ENCODE measurements at regions not wholly inside any gene's neighbourhood (a gene's known extent, or its start where the extent isn't known, plus 50 kb on each side); places are given as distances from the start of the nearest gene placed in this dataset.

DNA sequence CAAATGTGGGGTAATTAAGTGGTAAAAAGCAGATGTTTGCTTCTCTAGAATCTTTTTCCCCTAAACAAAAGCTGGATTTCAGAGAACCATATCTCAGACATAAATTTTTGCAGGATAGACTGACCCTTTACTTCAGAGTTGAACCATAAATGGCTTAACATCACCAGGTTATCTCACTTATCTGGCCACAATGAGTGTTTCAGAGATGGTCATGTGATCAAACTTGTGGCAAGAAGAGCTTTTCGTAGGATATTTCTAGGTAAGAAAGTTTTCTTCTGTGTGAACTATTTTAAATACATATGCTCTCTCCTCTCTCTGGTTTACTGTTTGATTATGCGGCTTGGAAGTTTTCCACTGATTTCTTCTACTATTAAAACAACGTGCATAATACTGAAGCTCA is 270.2 kb upstream of the TFAP2D start:
- 88 to 89% methylated on average over 3 of the region's 3 CpGs for WGBS, 2 donors
- Histone ChIP-seq H3K4me1 (no peaks in the 10 kb centered on the region), H3K9me3 (no peaks in the 10 kb centered on the region), H3K36me3 (no peaks in the 10 kb centered on the region), H3K27ac (no peak overlapping the region), H3K4me3 (no peak overlapping the region), H3K27me3 (no peaks in the 10 kb centered on the region)
- TF ChIP-seq EP300 (IDR thresholded peaks at IDR 0.05) = no peak
- DNase-seq = no peak
- intact Hi-C loops (cut with DNase I) = no loop called here

DNA sequence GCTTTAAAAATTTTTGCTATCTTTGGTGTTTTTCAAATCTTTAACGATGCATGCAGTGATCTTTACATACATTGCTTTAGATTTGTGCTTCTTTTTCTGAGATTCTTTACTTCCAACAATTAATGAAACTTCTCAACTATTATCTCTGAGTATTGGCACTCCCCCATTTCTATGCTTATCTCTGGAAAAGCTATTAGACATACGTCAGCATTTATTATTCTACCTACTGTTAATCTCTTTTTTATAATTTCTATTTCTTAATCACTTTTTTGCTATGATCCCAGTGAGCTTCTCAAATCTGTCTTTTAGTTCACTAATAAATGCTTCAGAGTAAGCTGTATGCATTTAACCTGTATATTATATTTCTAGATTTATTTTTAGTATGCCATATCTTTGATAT is 264.2 kb upstream of the TFAP2D start:
- H3K27ac ChIP-seq = no peak overlapping the region
- no peak overlapping the region for H3K4me3 ChIP-seq
- WGBS, 2 donors = 37 to 82% methylated on average over 2 of the region's 2 CpGs
- no peaks in the 10 kb centered on the region for H3K36me3 ChIP-seq
- TF ChIP-seq POLR2AphosphoS5 (IDR thresholded peaks at IDR 0.05) = no peak
- no peak for TF ChIP-seq POLR2A (IDR thresholded peaks at IDR 0.05)
- TF ChIP-seq CTCF (IDR thresholded peaks at IDR 0.05) = no peak
- no peak for TF ChIP-seq EP300 (IDR thresholded peaks at IDR 0.05)
- H3K27me3 ChIP-seq = no peaks in the 10 kb centered on the region
- intact Hi-C loops (cut with DNase I) = no loop called here
- H3K4me1 ChIP-seq = no peaks in the 10 kb centered on the region
- H3K9me3 ChIP-seq = no peaks in the 10 kb centered on the region
- no peak for DNase-seq

DNA sequence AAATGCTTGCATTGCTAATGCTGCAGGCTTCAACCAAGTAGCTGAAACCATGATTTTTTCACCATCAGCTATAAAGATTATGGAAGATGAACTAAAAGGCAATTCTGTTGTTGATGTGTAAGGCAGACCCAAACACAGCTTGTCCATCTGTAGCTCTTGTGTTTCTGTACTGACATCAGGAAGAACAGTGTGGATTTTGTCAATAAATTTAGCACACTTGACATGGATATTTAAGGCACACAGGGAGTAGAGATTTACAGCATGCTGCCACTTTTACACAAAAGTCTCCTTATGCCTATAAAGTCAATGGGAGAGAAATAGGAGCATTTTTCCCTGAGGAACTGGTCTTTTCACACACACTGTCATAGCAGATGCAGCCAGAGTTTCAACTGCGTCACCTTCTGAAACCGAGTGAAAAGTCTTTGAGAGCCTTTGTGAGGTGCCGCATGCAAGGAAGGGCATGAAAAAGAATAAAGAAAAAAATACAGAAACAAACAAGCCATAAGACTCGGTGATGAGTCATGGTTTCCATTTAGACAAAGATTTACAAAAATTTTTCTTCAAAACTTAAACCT is 261.4 kb upstream of the TFAP2D start:
- Histone ChIP-seq H3K27me3 (no peaks in the 10 kb centered on the region), H3K4me1 (no peaks in the 10 kb centered on the region), H3K9me3 (no peaks in the 10 kb centered on the region), H3K27ac (no peak overlapping the region), H3K36me3 (no peaks in the 10 kb centered on the region), H3K4me3 (no peak overlapping the region)
- WGBS, 2 donors = 83 to 85% methylated on average over 4 of the region's 4 CpGs
- intact Hi-C loops (cut with DNase I) = no loop called here
- DNase-seq = no peak
- no peak for TF ChIP-seq POLR2A (IDR thresholded peaks at IDR 0.05)
- no peak for TF ChIP-seq POLR2AphosphoS5 (IDR thresholded peaks at IDR 0.05)
- TF ChIP-seq CTCF (IDR thresholded peaks at IDR 0.05) = no peak
- TF ChIP-seq EP300 (IDR thresholded peaks at IDR 0.05) = no peak

DNA sequence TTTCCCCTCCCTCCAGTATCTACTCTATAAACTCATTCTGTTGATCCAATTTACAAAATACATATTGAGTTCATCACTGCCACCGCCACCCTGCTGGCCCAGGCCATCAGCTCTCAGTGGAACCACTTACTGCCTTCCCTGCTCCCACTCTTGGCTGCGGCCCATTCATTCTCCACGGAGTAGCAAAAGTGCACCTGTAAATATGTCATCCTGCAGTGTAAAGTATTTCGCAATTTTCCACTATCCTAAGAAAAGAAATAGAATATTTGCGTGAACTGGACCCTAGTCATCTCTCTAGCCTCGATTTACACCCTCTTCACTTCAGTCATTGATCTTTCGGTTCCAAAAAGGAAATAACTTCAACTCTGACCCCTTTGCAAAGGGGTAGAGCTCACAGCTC is 258.3 kb upstream of the TFAP2D start:
- Histone ChIP-seq H3K27me3 (no peaks in the 10 kb centered on the region), H3K36me3 (no peaks in the 10 kb centered on the region), H3K27ac (no peak overlapping the region), H3K9me3 (no peaks in the 10 kb centered on the region), H3K4me3 (no peak overlapping the region), H3K4me1 (no peaks in the 10 kb centered on the region)
- 77 to 85% methylated on average over 7 of the region's 7 CpGs for WGBS, 2 donors
- intact Hi-C loops (cut with DNase I) = no loop called here
- TF ChIP-seq POLR2A (IDR thresholded peaks at IDR 0.05) (no peak), POLR2AphosphoS5 (IDR thresholded peaks at IDR 0.05) (no peak), CTCF (IDR thresholded peaks at IDR 0.05) (no peak), EP300 (IDR thresholded peaks at IDR 0.05) (no peak)
- no peak for DNase-seq

- DNase-seq = no peak
- Histone ChIP-seq H3K4me3 (no peak overlapping the region), H3K27ac (no peak overlapping the region), H3K27me3 (no peaks in the 10 kb centered on the region), H3K36me3 (no peaks in the 10 kb centered on the region), H3K4me1 (no peaks in the 10 kb centered on the region), H3K9me3 (no peaks in the 10 kb centered on the region)
- TF ChIP-seq CTCF (IDR thresholded peaks at IDR 0.05) (no peak), EP300 (IDR thresholded peaks at IDR 0.05) (no peak), POLR2A (IDR thresholded peaks at IDR 0.05) (no peak), POLR2AphosphoS5 (IDR thresholded peaks at IDR 0.05) (no peak)
- intact Hi-C loops (cut with DNase I) = no loop called here
- WGBS, 2 donors = 56 to 77% methylated on average over 2 of the region's 2 CpGs
Measured at GRCh38 chr6:50457351-50457750, 256.0 kb upstream of the TFAP2D start.

Data from sigmoid colon (tissue), 6 donors.